HEK293T (cell line): ENCODE measurements at regions not wholly inside any gene's neighbourhood (a gene's known extent, or its start where the extent isn't known, plus 50 kb on each side); places are given as distances from the start of the nearest gene placed in this dataset.

Source experiments
- CTCF ChIA-PET: fragments of 350-600 bp; formaldehyde crosslinking; extraction: SDS; loops from one replicate; lab custom pipeline; 2021; ENCODE audit warnings: antibody characterized with exemption, inconsistent platforms; lab: Yijun Ruan, JAX
- POLR2A ChIA-PET: fragments of 350-600 bp; formaldehyde crosslinking; extraction: SDS; loops from one replicate; lab custom pipeline; 2020; ENCODE audit warnings: antibody characterized with exemption, inconsistent platforms; lab: Yijun Ruan, JAX
- DNase-seq: peaks from one replicate; pipeline ENCODE4 v3.0.0; 2012; ENCODE audit warnings: mixed read lengths; ENCODE audit errors: extremely low spot score
- ARNT ChIP-seq: fragments of 450-650 bp; IDR thresholded peaks from 2 replicates; pipeline ENCODE4 v1.6.1; 2017; ENCODE audit warnings: mild to moderate bottlenecking
- BHLHE40 ChIP-seq: fragments of 450-650 bp; IDR thresholded peaks from 2 replicates; pipeline ENCODE4 v1.6.1; 2016; ENCODE audit warnings: mild to moderate bottlenecking, moderate library complexity, borderline replicate concordance
- CTBP1 ChIP-seq: fragments of 450-650 bp; IDR thresholded peaks from 2 replicates; pipeline ENCODE4 v1.6.1; 2016; ENCODE audit warnings: borderline replicate concordance
- ELF4 ChIP-seq: fragments of 450-650 bp; IDR thresholded peaks from 2 replicates; pipeline ENCODE4 v1.6.1; 2017; ENCODE audit warnings: antibody characterized with exemption
- FOXA1 ChIP-seq: fragments of 450-650 bp; IDR thresholded peaks from 2 replicates; pipeline ENCODE4 v1.6.1; 2016; ENCODE audit warnings: mild to moderate bottlenecking
- FOXK2 ChIP-seq: fragments of 450-650 bp; IDR thresholded peaks from 2 replicates; pipeline ENCODE4 v1.6.1; 2016; ENCODE audit warnings: mild to moderate bottlenecking
- FOXM1 ChIP-seq: fragments of 450-650 bp; IDR thresholded peaks from 2 replicates; pipeline ENCODE4 v1.6.1; 2017; ENCODE audit warnings: mild to moderate bottlenecking, borderline replicate concordance
- HDGF ChIP-seq: fragments of 450-650 bp; IDR thresholded peaks from 2 replicates; pipeline ENCODE4 v1.6.1; 2017; ENCODE audit warnings: antibody characterized with exemption, borderline replicate concordance
- L3MBTL2 ChIP-seq: fragments of 450-650 bp; conservative IDR thresholded peaks from 2 replicates; pipeline ENCODE4 v1.6.1; 2016; ENCODE audit warnings: mild to moderate bottlenecking
- LEF1 ChIP-seq: fragments of 450-650 bp; IDR thresholded peaks from 2 replicates; pipeline ENCODE4 v1.6.1; 2017; ENCODE audit warnings: mild to moderate bottlenecking, borderline replicate concordance
- NFRKB ChIP-seq: fragments of 450-650 bp; IDR thresholded peaks from 2 replicates; pipeline ENCODE4 v1.6.1; 2016; ENCODE audit warnings: mild to moderate bottlenecking, moderate library complexity
- PKNOX1 ChIP-seq: fragments of 450-650 bp; IDR thresholded peaks from 2 replicates; pipeline ENCODE4 v1.6.1; 2016
- SP1 ChIP-seq: fragments of 450-650 bp; IDR thresholded peaks from 2 replicates; pipeline ENCODE4 v1.6.1; 2017
- SUZ12 ChIP-seq: fragments of 450-650 bp; IDR thresholded peaks from 2 replicates; pipeline ENCODE4 v1.6.1; 2016; ENCODE audit warnings: mild to moderate bottlenecking
- TARDBP ChIP-seq: fragments of 450-650 bp; IDR thresholded peaks from 2 replicates; pipeline ENCODE4 v1.6.1; 2016
- ZNF384 ChIP-seq: fragments of 450-650 bp; IDR thresholded peaks from 2 replicates; pipeline ENCODE4 v1.6.1; 2016

DNA sequence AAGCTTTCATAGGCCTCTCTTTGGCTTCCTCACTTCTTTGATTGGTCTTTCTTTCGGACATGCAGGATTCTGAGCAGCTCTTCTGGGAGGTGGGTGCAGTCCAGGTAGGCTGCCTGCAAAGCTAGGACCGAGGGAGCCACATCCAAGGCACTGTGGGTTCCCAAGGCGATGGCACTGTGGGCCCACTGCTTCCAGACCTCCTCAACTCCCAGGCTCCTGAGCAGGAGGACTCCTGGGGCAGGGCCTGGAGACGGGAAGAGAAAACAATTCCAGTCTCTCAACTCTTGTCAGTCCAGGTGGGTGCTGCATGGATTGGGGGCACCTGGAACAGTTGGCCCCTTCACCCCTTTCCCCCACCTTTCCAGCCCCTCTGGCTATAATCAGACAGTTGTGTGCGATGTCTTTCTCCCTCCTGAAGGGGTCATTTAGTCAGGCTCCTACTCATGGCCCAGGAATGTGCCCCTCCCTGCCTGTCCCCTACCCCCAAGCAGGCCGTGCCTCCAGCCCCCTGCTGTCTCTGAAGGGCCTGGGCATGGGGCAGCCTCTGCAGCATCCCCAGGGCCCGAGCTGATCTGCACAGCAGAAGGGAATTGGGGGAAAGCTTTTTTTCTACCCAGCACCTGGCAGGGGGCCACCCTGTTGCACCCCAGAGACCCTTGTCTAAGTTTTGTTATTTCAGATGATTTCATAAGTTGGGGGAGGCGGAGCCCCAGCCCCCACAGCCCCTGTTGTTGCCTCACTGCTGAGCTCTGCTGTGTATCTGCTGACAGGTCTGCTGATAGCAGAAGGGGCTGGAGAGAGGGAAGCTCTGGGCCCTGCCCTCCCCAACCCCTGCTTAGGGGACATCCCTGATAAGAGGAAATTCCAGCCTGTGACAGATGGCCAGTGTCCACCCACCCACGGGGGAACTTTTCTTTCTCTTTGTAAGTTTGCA lies 330.3 kb downstream of the SEC14L1 start:
- CTCF ChIA-PET = interaction anchor here (1.3 to 1.5 kb wide), 2 partner anchors 11 to 41 kb away, joined by 4 to 5 read pairs; no protein-coding TSS in a partner anchor
- TF ChIP-seq ARNT (no peak), NFRKB (no peak), PKNOX1 (no peak), ELF4 (no peak), FOXM1 (no peak), HDGF (no peak), SUZ12 (no peak), SP1 (no peak), FOXA1 (no peak), LEF1 (no peak), BHLHE40 (no peak), TARDBP (no peak)
- peak; percentile 53 for DNase-seq
- POLR2A ChIA-PET = interaction anchor here (1.8 kb wide), 1 partner anchor 20 kb away, joined by 5 read pairs; no protein-coding TSS in a partner anchor

DNA sequence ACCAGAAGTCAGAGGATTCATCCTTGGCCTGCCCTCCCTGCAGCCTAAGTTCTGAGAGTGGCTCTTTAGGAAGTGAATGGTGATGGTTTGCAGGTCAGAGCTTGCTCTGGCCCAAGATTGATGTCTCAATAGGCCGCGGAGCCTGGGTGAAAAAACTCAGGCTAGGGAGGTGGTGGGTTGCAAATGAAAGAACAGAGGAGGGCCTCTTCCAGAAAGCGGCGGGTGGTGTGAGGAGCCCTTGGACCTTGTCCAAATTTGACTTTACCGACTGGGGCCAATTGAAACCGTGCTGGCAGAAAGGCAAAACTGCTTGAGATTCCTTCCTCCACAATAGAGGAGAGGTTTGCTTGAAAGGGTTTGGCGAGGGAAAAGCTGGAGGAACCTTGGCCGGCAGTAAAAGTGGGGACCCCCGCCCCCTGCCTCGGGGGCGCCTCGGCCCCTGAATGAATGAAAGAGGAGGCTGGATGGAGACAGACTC lies 331.3 kb downstream of the SEC14L1 start:
- peak; percentile 40 for DNase-seq
- ChIA-PET CTCF (interaction anchor here (0.6 to 1.5 kb wide), 3 partner anchors 24 to 133 kb away, joined by 3 to 5 read pairs (median 4); no protein-coding TSS in a partner anchor), POLR2A (interaction anchor here (1.8 kb wide), 1 partner anchor 21 kb away, joined by 5 read pairs; no protein-coding TSS in a partner anchor)
- TF ChIP-seq ARNT (no peak), SP1 (no peak), FOXK2 (no peak), TARDBP (no peak), HDGF (no peak), NFRKB (no peak), BHLHE40 (no peak), CTBP1 (no peak)

GRCh38 chr17:77472468-77473310 lies 331.9 kb downstream of the SEC14L1 start:
- TF ChIP-seq FOXK2 (no peak), PKNOX1 (no peak), TARDBP (no peak), SUZ12 (no peak), LEF1 (no peak), ZNF384 (no peak), SP1 (no peak), ARNT (no peak), FOXA1 (no peak), FOXM1 (no peak)
- CTCF ChIA-PET = interaction anchor here (0.6 to 1.5 kb wide), 5 partner anchors 23 to 134 kb away, joined by 3 to 5 read pairs (median 3); no protein-coding TSS in a partner anchor
- POLR2A ChIA-PET = interaction anchor here (1.8 kb wide), 1 partner anchor 22 kb away, joined by 5 read pairs; no protein-coding TSS in a partner anchor

DNA sequence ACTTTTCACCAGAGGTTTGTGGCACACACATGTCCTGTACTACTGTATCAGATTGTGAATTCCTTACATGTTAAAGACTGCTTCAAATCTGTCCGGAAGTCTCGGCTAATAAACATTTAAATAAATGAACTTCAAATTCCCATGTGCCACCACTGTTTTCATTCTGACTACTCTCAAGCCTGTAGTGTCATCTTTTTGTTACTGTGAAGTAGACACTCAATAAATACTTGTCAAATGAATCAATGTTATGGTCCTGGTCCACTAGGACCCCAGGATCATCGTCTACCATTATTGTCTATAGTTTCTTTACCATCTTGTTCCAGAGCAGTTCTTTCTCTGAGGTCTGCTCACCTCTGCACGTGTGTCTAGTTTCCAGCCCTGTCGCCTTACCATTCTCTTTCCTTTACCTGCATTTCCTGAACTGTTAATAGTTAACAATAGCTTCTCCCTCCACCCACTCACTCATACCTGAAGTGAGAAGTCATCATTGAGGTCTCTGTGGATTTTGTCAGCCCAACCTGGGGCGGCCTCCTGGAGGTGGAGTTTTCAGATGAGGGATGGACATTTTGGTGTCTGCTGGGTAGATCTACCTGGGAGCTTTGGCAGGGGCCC lies 333.0 kb downstream of the SEC14L1 start:
- no peak for DNase-seq
- no peak for TF ChIP-seq L3MBTL2
- no peak for TF ChIP-seq ARNT
- TF ChIP-seq BHLHE40 = no peak
- no peak for TF ChIP-seq LEF1
- no peak for TF ChIP-seq SUZ12
- no peak for TF ChIP-seq TARDBP
- no peak for TF ChIP-seq FOXM1
- no peak for TF ChIP-seq PKNOX1
- no peak for TF ChIP-seq CTBP1
- no peak for TF ChIP-seq FOXK2
- TF ChIP-seq FOXA1 = no peak
- TF ChIP-seq ELF4 = no peak
- TF ChIP-seq HDGF = no peak
- TF ChIP-seq SP1 = no peak
- no peak for TF ChIP-seq NFRKB
- TF ChIP-seq ZNF384 = no peak
- ChIA-PET CTCF (interaction anchor here (0.6 to 1.2 kb wide), 3 partner anchors 27 to 59 kb away, joined by 3 read pairs; no protein-coding TSS in a partner anchor), POLR2A (no interaction called here)

More at GRCh38 chr17:77472468-77473310, 331.9 kb downstream of the SEC14L1 start:
- no peak for DNase-seq
